AG10803 (cell line): ENCODE measurements at regions not wholly inside any gene's neighbourhood (a gene's known extent, or its start where the extent isn't known, plus 50 kb on each side); places are given as distances from the start of the nearest gene placed in this dataset.

Experiments
- DNase-seq: peaks from one replicate; pipeline ENCODE4 v3.0.0; 2010; ENCODE audit warnings: low read depth
- H3K4me3 ChIP-seq: 2 replicates; pipeline ENCODE4 v1.5.1; 2011; ENCODE audit warnings: mild to moderate bottlenecking, low read length, control low read depth
- CTCF ChIP-seq: conservative IDR thresholded peaks from 2 replicates; pipeline ENCODE4 v1.5.1; 2011; ENCODE audit warnings: mild to moderate bottlenecking, low read length, control low read depth, inconsistent platforms

- no peak for TF ChIP-seq CTCF
- no peak for DNase-seq
- no peak overlapping the region for H3K4me3 ChIP-seq
Observed at GRCh38 chr2:140011287-140011686, 1231.1 kb upstream of the NXPH2 start.

GRCh38 chr2:140002110-140002509 lies 1221.9 kb upstream of the NXPH2 start:
- H3K4me3 ChIP-seq: no peak overlapping the region
- no peak for DNase-seq
- no peak for TF ChIP-seq CTCF

- DNase-seq: no peak
- no peak overlapping the region for H3K4me3 ChIP-seq
- no peak for TF ChIP-seq CTCF
Observed at GRCh38 chr2:139992711-139993345, 1212.6 kb upstream of the NXPH2 start.

GRCh38 chr2:139992078-139992477 lies 1211.9 kb upstream of the NXPH2 start:
- TF ChIP-seq CTCF: no peak

GRCh38 chr2:139990646-139991335 lies 1210.6 kb upstream of the NXPH2 start:
- no peak for DNase-seq
- no peak for TF ChIP-seq CTCF
- H3K4me3 ChIP-seq: no peak overlapping the region

More at GRCh38 chr2:139992078-139992477, 1211.9 kb upstream of the NXPH2 start:
- no peak for DNase-seq
- H3K4me3 ChIP-seq: no peak overlapping the region

GRCh38 chr2:139969323-139969722 lies 1189.1 kb upstream of the NXPH2 start:
- no peak overlapping the region for H3K4me3 ChIP-seq
- DNase-seq: no peak
- TF ChIP-seq CTCF: no peak

- TF ChIP-seq CTCF: no peak
- no peak for DNase-seq
- no peak overlapping the region for H3K4me3 ChIP-seq
Observed at GRCh38 chr2:139968588-139968987, 1188.4 kb upstream of the NXPH2 start.
